Endothelial cell of umbilical vein (primary cell): ENCODE measurements at regions not wholly inside any gene's neighbourhood (a gene's known extent, or its start where the extent isn't known, plus 50 kb on each side); places are given as distances from the start of the nearest gene placed in this dataset.

Experiments
- BruUV-seq: library from RNA; stranded (reverse); fragments of 400-500 nt; replicated peaks from 2 replicates; lab custom pipeline; 2021; lab: Mats Ljungman, UMichigan
- CTCF ChIA-PET: fragments of 300-600, 350-600 bp; sonication (Branson Sonifier 250); formaldehyde crosslinking; loops from one replicate; lab custom pipeline; 2021; ENCODE audit warnings: antibody characterized with exemption, inconsistent platforms; lab: Charles Lee
- POLR2A ChIA-PET: fragments of 300-600, 350-600 bp; sonication (Branson Sonifier 250); formaldehyde crosslinking; loops from one replicate; lab custom pipeline; 2021; ENCODE audit warnings: antibody characterized with exemption, inconsistent platforms; lab: Charles Lee
- DNase-seq: peaks from one replicate; pipeline ENCODE4 v3.0.0-alpha.2; 2011; ENCODE audit warnings: low read depth, low spot score
- FAIRE-seq: peaks from 2 replicates; lab custom pipeline; 2011; peaks lifted over from hg19 to GRCh38; lab: Jason Lieb, UNC
- H2AFZ ChIP-seq: 2 replicates; pipeline ENCODE4 v1.6.0; 2012; ENCODE audit warnings: low read depth, low read length, control low read depth, inconsistent platforms
- H3K27ac ChIP-seq: 2 replicates; pipeline ENCODE4 v1.5.1; 2011; ENCODE audit warnings: low read depth, mild to moderate bottlenecking, control low read depth, low read length, moderate library complexity; ENCODE audit not compliant: insufficient read depth
- H3K27me3 ChIP-seq, 2 experiments: 2 replicates each; pipeline versions ENCODE4 v1.6.0 to v1.6.1; 2011; ENCODE audit warnings: low read length in 2 of 2, mixed read lengths in 1 of 2; ENCODE audit not compliant: control insufficient read depth in 2 of 2, insufficient read depth in 2 of 2
- H3K36me3 ChIP-seq, 2 experiments: 2 replicates in 1 of 2; 3 replicates in 1 of 2; pipeline ENCODE4 v1.5.1; 2011; ENCODE audit warnings: low read length in 2 of 2, mild to moderate bottlenecking in 1 of 2, moderate library complexity in 1 of 2; ENCODE audit not compliant: control insufficient read depth in 2 of 2, insufficient read depth in 2 of 2; ENCODE audit errors: extremely low read depth in 1 of 2
- H3K4me1 ChIP-seq: 3 replicates; pipeline ENCODE4 v1.5.1; 2011; ENCODE audit warnings: mild to moderate bottlenecking, low read length; ENCODE audit not compliant: control insufficient read depth, insufficient read depth; ENCODE audit errors: extremely low read depth
- H3K4me2 ChIP-seq: 2 replicates; pipeline ENCODE4 v1.6.1; 2011; ENCODE audit warnings: low read length, control low read depth, mixed read lengths; ENCODE audit not compliant: insufficient read depth
- H3K4me3 ChIP-seq, 3 experiments: fragments of 200-600 bp in 1 of 3; sonication (generic), shearing (Covaris generic) in 1 of 3; replicated peaks in 1 of 3; 2 replicates each; pipeline ENCODE4 v1.5.1; 2011 to 2016; ENCODE audit warnings: control low read depth in 3 of 3, low read length in 3 of 3, mild to moderate bottlenecking in 2 of 3, inconsistent platforms in 1 of 3, low read depth in 1 of 3, moderate library complexity in 1 of 3; ENCODE audit not compliant: insufficient read depth in 1 of 3
- H3K79me2 ChIP-seq: 2 replicates; pipeline ENCODE4 v1.6.0; 2012; ENCODE audit warnings: low read length, inconsistent platforms; ENCODE audit not compliant: control insufficient read depth, insufficient read depth
- H3K9ac ChIP-seq: replicated peaks from 2 replicates; pipeline ENCODE3; 2011; ENCODE audit warnings: low read length, control low read depth; ENCODE audit not compliant: insufficient read depth; ENCODE audit errors: extremely low read depth
- H3K9me1 ChIP-seq: replicated peaks from 3 replicates; pipeline ENCODE4 v1.6.0; 2011; ENCODE audit warnings: mild to moderate bottlenecking, low read length; ENCODE audit not compliant: control insufficient read depth, insufficient read depth; ENCODE audit errors: extremely low read depth
- H3K9me3 ChIP-seq: replicated peaks from 2 replicates; pipeline ENCODE4 v1.5.1; 2012; ENCODE audit warnings: low read length, inconsistent platforms; ENCODE audit not compliant: control insufficient read depth, insufficient read depth
- H4K20me1 ChIP-seq: replicated peaks from 2 replicates; pipeline ENCODE3; 2011; ENCODE audit warnings: mild to moderate bottlenecking, low read length; ENCODE audit not compliant: control insufficient read depth, insufficient read depth; ENCODE audit errors: extremely low read depth
- EZH2 ChIP-seq: IDR thresholded peaks from 2 replicates; pipeline ENCODE4 v1.6.1; 2012; ENCODE audit warnings: borderline replicate concordance, low read depth, mild to moderate bottlenecking, moderate library complexity, low read length, inconsistent platforms; ENCODE audit not compliant: severe bottlenecking
- FOS ChIP-seq: IDR thresholded peaks from 2 replicates; pipeline ENCODE4 v1.6.1; 2011; ENCODE audit warnings: mild to moderate bottlenecking, low read length, moderate library complexity, borderline replicate concordance; ENCODE audit not compliant: insufficient read depth
- GATA2 ChIP-seq: IDR thresholded peaks from 2 replicates; pipeline ENCODE4 v1.7.0; 2011; ENCODE audit warnings: low read depth, mild to moderate bottlenecking, moderate library complexity, mixed read lengths, low read length; ENCODE audit not compliant: insufficient read length, insufficient read depth
- JUN ChIP-seq: IDR thresholded peaks from 2 replicates; pipeline ENCODE4 v1.6.1; 2011; ENCODE audit warnings: borderline replicate concordance, low read depth; ENCODE audit not compliant: insufficient read length, insufficient read depth
- MAX ChIP-seq: IDR thresholded peaks from 2 replicates; pipeline ENCODE4 v1.6.1; 2011; ENCODE audit not compliant: insufficient read depth, insufficient read length
- MYC ChIP-seq: IDR thresholded peaks from one replicate; pipeline ENCODE4 v1.6.1; 2011; ENCODE audit warnings: mild to moderate bottlenecking, low read depth, low read length
- POLR2A ChIP-seq: IDR thresholded peaks from 2 replicates; pipeline ENCODE4 v1.6.1; 2012; ENCODE audit warnings: low read depth, mild to moderate bottlenecking, control low read depth, low read length
- POLR2AphosphoS5 ChIP-seq: IDR thresholded peaks from 2 replicates; pipeline ENCODE4 v1.6.1; 2012; ENCODE audit warnings: low read depth, mild to moderate bottlenecking, control low read depth, low read length, moderate library complexity; ENCODE audit not compliant: insufficient read depth
- dilution Hi-C: fragments of 300-500 bp; cut with MboI; formaldehyde crosslinking; loops from one replicate; pipeline ENCODE4 v1.15.0; 2019; ENCODE audit warnings: low sequenced_read_pairs; ENCODE audit not compliant: extremely low pct_ligation_motif_present
- intact Hi-C: fragments of 100-400 bp; cut with micrococcal nuclease; formaldehyde crosslinking; loops from one replicate; pipeline ENCODE4 v1.10.0; 2022
- TF ChIP-seq, protein P1 (sequence below), 2 donors: IDR thresholded peaks; 1 replicate in 1 of 2; 2 replicates in 1 of 2; pipeline ENCODE4 v1.5.1; 2011; ENCODE audit warnings: low read length in 2 of 2, mild to moderate bottlenecking in 2 of 2, moderate library complexity in 2 of 2, control low read depth in 1 of 2, inconsistent platforms in 1 of 2, low read depth in 1 of 2; ENCODE audit not compliant: insufficient read depth in 1 of 2; ENCODE audit errors: extremely low read depth in 1 of 2

DNA sequence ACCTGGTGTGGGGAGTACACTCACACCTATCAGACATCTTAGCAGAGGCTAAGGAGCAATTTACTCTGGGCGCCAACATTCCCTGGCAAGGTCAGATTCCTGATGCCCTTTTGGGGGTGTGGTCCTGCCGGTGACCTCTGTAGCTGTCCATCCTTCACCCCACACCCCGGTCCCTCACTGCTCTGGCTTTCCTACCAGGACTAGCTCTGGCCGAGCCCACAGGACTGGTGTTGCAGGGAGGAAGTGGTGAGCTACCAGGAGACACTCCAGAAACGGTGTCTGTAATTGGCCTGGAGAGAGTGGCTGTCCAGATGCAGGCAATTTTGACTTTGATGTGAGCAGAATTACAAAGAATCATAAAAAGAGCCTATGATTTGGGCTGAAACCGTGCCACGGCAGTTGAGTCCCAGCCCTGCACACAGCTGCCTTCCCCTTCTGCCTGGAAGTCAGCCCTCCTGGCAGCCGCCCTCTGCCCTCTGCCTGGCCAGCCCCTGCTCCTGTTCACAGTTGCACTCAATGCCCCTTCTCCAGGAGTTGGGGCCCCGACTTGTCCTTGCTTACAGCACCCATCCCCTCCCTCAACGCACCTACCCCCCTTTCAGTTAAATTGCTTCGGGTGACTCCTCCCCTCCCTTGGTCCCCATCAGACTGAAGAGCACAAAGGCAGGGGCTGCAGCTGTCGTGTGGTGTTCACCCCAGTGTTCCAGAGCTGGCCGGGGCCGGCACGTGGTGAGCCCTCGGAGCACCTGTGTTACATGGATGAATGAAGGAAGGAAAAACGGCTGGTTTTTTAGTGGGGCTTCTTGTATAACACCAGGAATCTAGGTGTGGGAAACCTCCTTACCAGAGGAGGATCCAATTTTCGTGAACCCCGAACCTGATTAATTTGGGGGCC, 80.2 kb upstream of the TPM1 start:
- Histone ChIP-seq H3K27ac (no peak overlapping the region), H3K9ac (no peak overlapping the region), H3K79me2 (no peaks in the 10 kb centered on the region), H3K36me3 (no peaks in the 10 kb centered on the region), H3K4me3 (no peak overlapping the region), H2AFZ (no peak overlapping the region), H3K4me1 (peaks cover 8% of the 10 kb centered on the region), H3K9me3 (no peaks in the 10 kb centered on the region), H4K20me1 (no peaks in the 10 kb centered on the region), H3K4me2 (no peak overlapping the region), H3K27me3 (no peaks in the 10 kb centered on the region), H3K9me1 (no peaks in the 10 kb centered on the region)
- ChIA-PET POLR2A (no interaction called here), CTCF (interaction anchor here (1.5 to 1.6 kb wide), 2 partner anchors 12 to 14 kb away, joined by 5 to 6 read pairs; no protein-coding TSS in a partner anchor)
- no TSS peak for BruUV-seq
- no peak for DNase-seq
- FAIRE-seq = no peak
- intact Hi-C loops (no loop called here), dilution Hi-C loops (no loop called here)
- TF ChIP-seq FOS (no peak), JUN (no peak), POLR2AphosphoS5 (no peak), POLR2A (no peak), EZH2 (no peak), MAX (no peak), GATA2 (no peak), MYC (no peak)
- TF ChIP-seq, protein P1, sequence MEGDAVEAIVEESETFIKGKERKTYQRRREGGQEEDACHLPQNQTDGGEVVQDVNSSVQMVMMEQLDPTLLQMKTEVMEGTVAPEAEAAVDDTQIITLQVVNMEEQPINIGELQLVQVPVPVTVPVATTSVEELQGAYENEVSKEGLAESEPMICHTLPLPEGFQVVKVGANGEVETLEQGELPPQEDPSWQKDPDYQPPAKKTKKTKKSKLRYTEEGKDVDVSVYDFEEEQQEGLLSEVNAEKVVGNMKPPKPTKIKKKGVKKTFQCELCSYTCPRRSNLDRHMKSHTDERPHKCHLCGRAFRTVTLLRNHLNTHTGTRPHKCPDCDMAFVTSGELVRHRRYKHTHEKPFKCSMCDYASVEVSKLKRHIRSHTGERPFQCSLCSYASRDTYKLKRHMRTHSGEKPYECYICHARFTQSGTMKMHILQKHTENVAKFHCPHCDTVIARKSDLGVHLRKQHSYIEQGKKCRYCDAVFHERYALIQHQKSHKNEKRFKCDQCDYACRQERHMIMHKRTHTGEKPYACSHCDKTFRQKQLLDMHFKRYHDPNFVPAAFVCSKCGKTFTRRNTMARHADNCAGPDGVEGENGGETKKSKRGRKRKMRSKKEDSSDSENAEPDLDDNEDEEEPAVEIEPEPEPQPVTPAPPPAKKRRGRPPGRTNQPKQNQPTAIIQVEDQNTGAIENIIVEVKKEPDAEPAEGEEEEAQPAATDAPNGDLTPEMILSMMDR (IDR thresholded peaks at IDR 0.05; ENCODE audit: extremely low read depth in 1 of 2, insufficient read depth in 1 of 2, low read depth in 1 of 2, low read length in 2 of 2) = no peak
